Psoas muscle (tissue), 7 donors: ENCODE measurements at regions not wholly inside any gene's neighbourhood (a gene's known extent, or its start where the extent isn't known, plus 50 kb on each side); places are given as distances from the start of the nearest gene placed in this dataset.
"Not testable (repeated sequence)": the region's sequence is repeated elsewhere in the genome, so short reads cannot be mapped to it uniquely, and the experiment has no call there.

Source experiments
- ATAC-seq, 4 donors: fragments of 200-7000 bp; cut with Tn5 transposase; one replicate each; pipeline ENCODE4 v1.9.1; 2020; ENCODE audit warnings: moderate library complexity in 3 of 4, mild to moderate bottlenecking in 2 of 4
- DNase-seq, 2 donors: peaks; one replicate each; pipeline ENCODE4 v3.0.0-alpha.2; 2020
- H3K27ac ChIP-seq: fragments of 200-600 bp; one replicate; pipeline ENCODE4 v1.8.0; 2022
- H3K27me3 ChIP-seq, 3 donors: fragments of 200-600 bp in 1 of 3; one replicate each; pipeline versions ENCODE4 v1.6.1 to v1.8.0; 2013 to 2022; ENCODE audit warnings: low read length in 2 of 3, mild to moderate bottlenecking in 2 of 3, moderate library complexity in 1 of 3; ENCODE audit not compliant: insufficient read depth in 3 of 3
- H3K36me3 ChIP-seq, 2 donors: fragments of 200-600 bp in 1 of 2; one replicate each; pipeline versions ENCODE4 v1.6.1 to v1.8.0; 2013 to 2022; ENCODE audit warnings: low read depth in 1 of 2, mild to moderate bottlenecking in 1 of 2, moderate library complexity in 1 of 2; ENCODE audit not compliant: insufficient read depth in 1 of 2
- H3K4me1 ChIP-seq: fragments of 200-600 bp; one replicate; pipeline ENCODE4 v1.8.0; 2022
- H3K4me3 ChIP-seq: fragments of 200-600 bp; one replicate; pipeline ENCODE4 v1.8.0; 2022; ENCODE audit warnings: mild to moderate bottlenecking
- H3K9me3 ChIP-seq: fragments of 200-600 bp; one replicate; pipeline ENCODE4 v1.8.0; 2022
- WGBS, 3 donors: extraction: QIAGEN DNeasy Blood & Tissue Kit; methylation state at CpG; one replicate each; pipeline versions ENCODE4 v1.1.6 to v1.1.7; 2013; 5-methylcytosine and 5-hydroxymethylcytosine counted together
- intact Hi-C, 2 donors: fragments of 100-400 bp; cut with DNase I; formaldehyde crosslinking; loops; one replicate each; pipeline versions ENCODE4 v1.11.0 to v1.14.2; 2022
- TF ChIP-seq, protein P1 (sequence below): fragments of 200-600 bp; IDR thresholded peaks from one replicate; pipeline ENCODE4 v1.8.0; 2022; ENCODE audit warnings: antibody characterized with exemption
- donor health status: healthy with polysubstance abuse.
- donor health status: DM: no; HTN: no; CAD: no; lungs with moderate emphysema.
- donor health status: Bipolar disorder and iron deficiency.
- donor health status: healthy.
- donor health status: DM: yes; HTN: yes; CAD: no.
- donor health status: DM: no; HTN: no; CAD: no.
- donor health status: DM: yes; HTN: yes; CAD: no.

DNA sequence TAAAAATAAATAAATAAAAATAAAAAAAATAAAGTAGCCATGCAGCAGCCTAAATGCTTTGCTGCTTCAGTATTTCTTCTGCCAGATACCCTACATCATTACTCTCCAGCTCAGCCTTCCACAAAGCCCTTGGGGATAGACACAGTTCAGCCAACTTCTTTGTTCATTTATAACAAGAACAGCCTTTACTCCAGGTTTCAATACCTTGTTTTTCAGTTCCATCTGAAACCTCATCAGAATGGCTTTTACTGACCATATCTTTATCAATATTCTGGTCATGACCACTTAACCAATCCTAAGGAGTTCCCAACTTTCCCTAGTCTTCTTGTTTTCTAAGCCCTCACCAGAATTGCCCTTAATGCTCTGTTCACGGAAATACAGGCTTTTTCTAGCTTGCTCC is 128.3 kb upstream of the MED14 start:
- DNase-seq = no peak

DNA sequence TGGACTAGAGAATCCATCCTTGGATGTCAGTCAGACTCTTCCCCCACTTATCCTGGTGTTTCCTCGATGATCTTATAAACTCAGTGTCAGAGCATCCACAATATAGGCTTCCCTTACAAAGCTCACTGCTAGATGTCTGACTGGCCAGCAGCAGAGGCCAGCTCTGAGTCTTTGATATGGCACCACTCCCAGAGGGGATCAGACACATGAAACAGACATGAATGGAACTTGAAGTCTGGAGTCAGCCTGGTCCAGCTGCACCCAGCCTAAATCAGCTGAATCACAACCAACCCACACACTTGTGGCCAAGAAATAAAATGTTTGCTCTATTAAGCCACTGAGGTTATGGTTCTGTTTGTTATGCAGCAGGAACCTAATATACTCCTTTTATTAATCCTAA is 129.6 kb upstream of the MED14 start:
- Histone ChIP-seq H3K27ac (peak overlapping the region; percentile 11), H3K4me1 (peaks cover 28% of the 10 kb centered on the region), H3K4me3 (no peak overlapping the region), H3K9me3 (no peaks in the 10 kb centered on the region), H3K27me3 (peaks cover 0 to 3% (median 0%) of the 10 kb centered on the region in 3 donors), H3K36me3 (no peaks in the 10 kb centered on the region)
- TF ChIP-seq, protein P1, sequence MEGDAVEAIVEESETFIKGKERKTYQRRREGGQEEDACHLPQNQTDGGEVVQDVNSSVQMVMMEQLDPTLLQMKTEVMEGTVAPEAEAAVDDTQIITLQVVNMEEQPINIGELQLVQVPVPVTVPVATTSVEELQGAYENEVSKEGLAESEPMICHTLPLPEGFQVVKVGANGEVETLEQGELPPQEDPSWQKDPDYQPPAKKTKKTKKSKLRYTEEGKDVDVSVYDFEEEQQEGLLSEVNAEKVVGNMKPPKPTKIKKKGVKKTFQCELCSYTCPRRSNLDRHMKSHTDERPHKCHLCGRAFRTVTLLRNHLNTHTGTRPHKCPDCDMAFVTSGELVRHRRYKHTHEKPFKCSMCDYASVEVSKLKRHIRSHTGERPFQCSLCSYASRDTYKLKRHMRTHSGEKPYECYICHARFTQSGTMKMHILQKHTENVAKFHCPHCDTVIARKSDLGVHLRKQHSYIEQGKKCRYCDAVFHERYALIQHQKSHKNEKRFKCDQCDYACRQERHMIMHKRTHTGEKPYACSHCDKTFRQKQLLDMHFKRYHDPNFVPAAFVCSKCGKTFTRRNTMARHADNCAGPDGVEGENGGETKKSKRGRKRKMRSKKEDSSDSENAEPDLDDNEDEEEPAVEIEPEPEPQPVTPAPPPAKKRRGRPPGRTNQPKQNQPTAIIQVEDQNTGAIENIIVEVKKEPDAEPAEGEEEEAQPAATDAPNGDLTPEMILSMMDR = no peak
- ATAC-seq (peak; percentile 84 to 89 (median 88)), DNase-seq (no peak)
- 18 to 53% (median 41%) methylated on average over 1 of the region's 1 CpG for WGBS, 3 donors
- intact Hi-C loops = loop anchor here in 1 of 2 donors (10.0 kb wide), 1 partner anchor 110 kb away; no protein-coding TSS in a partner anchor

More for the DNA sequence above, 128.3 kb upstream of the MED14 start:
- Histone ChIP-seq H3K9me3 (peaks cover 3% of the 10 kb centered on the region), H3K4me1 (peaks cover 28% of the 10 kb centered on the region), H3K4me3 (no peak overlapping the region), H3K27ac (no peak overlapping the region), H3K27me3 (peaks cover 0 to 3% (median 0%) of the 10 kb centered on the region in 3 donors), H3K36me3 (no peaks in the 10 kb centered on the region)
- TF ChIP-seq, protein P1 = no peak
- ATAC-seq = no peak
- 82 to 95% (median 90%) methylated on average over 1 of the region's 1 CpG for WGBS, 3 donors
- intact Hi-C loops = loop anchor here in 1 of 2 donors (10.0 kb wide), 1 partner anchor 109 kb away; no protein-coding TSS in a partner anchor

DNA sequence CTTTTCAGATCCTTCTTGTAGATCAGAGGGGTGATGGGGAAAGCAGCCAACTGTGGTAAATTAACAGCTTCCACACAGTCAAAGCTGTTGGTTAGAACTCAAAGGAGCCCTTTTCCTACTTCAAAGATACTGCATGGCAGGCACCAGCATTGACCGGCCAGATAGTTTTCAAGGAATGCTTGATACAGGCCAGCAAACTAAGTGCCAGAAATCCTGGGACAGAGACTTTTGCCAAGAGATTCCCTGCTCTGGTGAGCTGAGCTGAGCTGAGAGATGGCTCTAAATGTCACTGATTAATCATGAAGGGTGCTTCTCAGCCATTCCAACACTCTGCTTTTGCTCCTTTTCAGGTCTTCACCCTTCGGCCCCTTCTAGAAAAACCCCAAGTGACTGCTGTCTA is 131.6 kb upstream of the MED14 start:
- Histone ChIP-seq H3K27me3 (peaks cover 0 to 3% (median 0%) of the 10 kb centered on the region in 3 donors), H3K27ac (peak overlapping the region; percentile 72), H3K36me3 (no peaks in the 10 kb centered on the region), H3K9me3 (no peaks in the 10 kb centered on the region), H3K4me3 (no peak overlapping the region), H3K4me1 (peaks cover 28% of the 10 kb centered on the region)
- peak; percentile 76 to 88 (median 80) for ATAC-seq
- TF ChIP-seq, protein P1 = no peak
- DNase-seq = no peak
- WGBS, 3 donors = 6 to 34% (median 14%) methylated on average over 2 of the region's 2 CpGs
- intact Hi-C loops = loop anchor here in 1 of 2 donors (10.0 kb wide), 1 partner anchor 112 kb away; no protein-coding TSS in a partner anchor

DNA sequence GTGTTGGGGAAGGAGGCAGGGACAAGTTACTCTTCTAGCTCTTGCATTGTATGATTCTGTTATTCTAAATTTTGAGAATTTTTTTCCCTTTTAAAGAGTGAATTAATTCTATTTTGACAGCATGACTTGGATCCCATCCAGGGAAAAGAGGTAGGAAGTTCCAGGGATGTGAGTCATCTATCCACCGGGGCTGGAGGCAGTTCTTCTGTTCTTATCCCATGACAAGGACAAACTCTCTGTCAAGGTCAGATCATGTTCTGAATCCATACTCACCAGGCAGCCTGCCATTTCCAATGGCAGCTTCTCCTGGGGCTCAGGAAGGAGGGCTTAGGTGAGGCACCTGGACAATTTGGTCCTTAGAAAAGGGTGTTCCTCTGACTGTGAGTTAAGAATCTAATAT is 132.0 kb upstream of the MED14 start:
- Histone ChIP-seq H3K4me3 (no peak overlapping the region), H3K27ac (peak overlapping the region; percentile 72), H3K4me1 (peaks cover 28% of the 10 kb centered on the region), H3K27me3 (peaks cover 0 to 3% (median 0%) of the 10 kb centered on the region in 3 donors), H3K9me3 (no peaks in the 10 kb centered on the region), H3K36me3 (no peaks in the 10 kb centered on the region)
- ATAC-seq = peak; percentile 45 to 60 (median 54)
- no peak for DNase-seq
- TF ChIP-seq, protein P1 = no peak
- intact Hi-C loops = loop anchor here in 1 of 2 donors (10.0 kb wide), 1 partner anchor 113 kb away; no protein-coding TSS in a partner anchor
- 0 to 5% (median 0%) methylated on average over 1 of the region's 1 CpG for whole genome bisulfite sequencing, 3 donors

DNA sequence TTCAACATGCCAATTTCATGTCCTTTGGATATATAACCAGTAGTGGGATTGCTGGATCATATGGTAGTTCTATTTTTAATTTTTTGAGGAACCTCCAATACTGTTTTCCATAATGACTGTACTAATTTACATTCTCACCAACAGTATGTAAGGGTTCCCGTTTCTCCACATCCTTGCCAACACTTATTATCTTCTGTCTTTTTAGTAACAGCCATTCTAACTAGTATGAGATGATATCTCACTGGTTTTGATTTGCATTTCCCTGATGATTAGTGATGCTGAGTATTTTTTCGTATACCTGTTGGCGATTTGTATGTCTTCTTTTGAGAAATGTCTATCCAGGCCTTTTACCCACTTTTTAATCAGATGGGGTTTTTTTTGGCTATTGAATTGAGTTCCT is 133.5 kb upstream of the MED14 start:
- H3K27me3 ChIP-seq = peaks cover 0 to 3% (median 0%) of the 10 kb centered on the region in 3 donors
- H3K9me3 ChIP-seq = no peaks in the 10 kb centered on the region
- ATAC-seq (no peak), DNase-seq (no peak)
- H3K4me3 ChIP-seq = no peak overlapping the region
- TF ChIP-seq, protein P1 = no peak
- intact Hi-C loops = loop anchor here in 1 of 2 donors (10.0 kb wide), 1 partner anchor 114 kb away; no protein-coding TSS in a partner anchor
- WGBS, 3 donors = 94% methylated on average over 3 of the region's 3 CpGs
- peaks cover 28% of the 10 kb centered on the region for H3K4me1 ChIP-seq
- H3K36me3 ChIP-seq = no peaks in the 10 kb centered on the region
- no peak overlapping the region for H3K27ac ChIP-seq

DNA sequence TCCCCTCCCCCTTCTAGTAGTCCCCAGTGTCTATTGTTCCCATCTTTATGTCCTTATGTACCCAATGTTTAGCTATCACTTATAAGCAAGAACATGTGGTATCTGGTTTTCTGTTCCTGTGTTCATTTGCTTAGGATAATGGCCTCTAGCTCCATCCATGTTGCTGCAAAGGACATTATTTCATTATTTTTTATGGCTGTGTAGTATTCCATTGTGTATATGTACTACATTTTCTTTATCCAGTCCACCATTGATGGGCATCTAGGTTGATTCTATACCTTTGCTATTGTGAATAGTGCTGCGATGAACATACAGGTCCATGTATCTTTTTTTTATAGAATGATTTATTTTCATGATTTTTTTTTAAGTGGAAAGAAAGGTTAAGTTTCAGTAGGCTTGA is 135.6 kb upstream of the MED14 start:
- intact Hi-C loops = loop anchor here in 1 of 2 donors (10.0 kb wide), 1 partner anchor 244 kb away; no protein-coding TSS in a partner anchor
- WGBS, 3 donors = 84 to 95% (median 86%) methylated on average over 1 of the region's 1 CpG
- ATAC-seq, H3K27me3 ChIP-seq, H3K27ac ChIP-seq, H3K9me3 ChIP-seq, H3K36me3 ChIP-seq, H3K4me3 ChIP-seq, DNase-seq: not testable (repeated sequence)
- H3K4me1 ChIP-seq = peaks cover 19% of the 10 kb centered on the region
